PC-3 (cell line): ENCODE measurements at regions not wholly inside any gene's neighbourhood (a gene's known extent, or its start where the extent isn't known, plus 50 kb on each side); places are given as distances from the start of the nearest gene placed in this dataset. TPM values are rescaled to one million over a fixed set of nuclear protein-coding genes. Genes with fewer than 3 reads are reported as not detected.

Source experiments
- microRNA-seq: library from miRNA; unstranded; fragments of <30 nt; microRNA quantifications from one replicate; pipeline ENCODE4 v1.1.0, GENCODE V29; 2020; ENCODE audit not compliant: unreplicated experiment

Small RNAs in the stretch of these regions (microRNA-seq; reads per million reads assigned to microRNA genes)
- not detected for gene MIR374B
- gene MIR374C, result not detected
- 429 reads per million, percentile 79 among the genes with 10 or more reads in this experiment for gene MIR421
